DOHH2 (cell line): ENCODE measurements at regions not wholly inside any gene's neighbourhood (a gene's known extent, or its start where the extent isn't known, plus 50 kb on each side); places are given as distances from the start of the nearest gene placed in this dataset.

Experiments used
- H3F3A ChIP-seq: fragments of 200-600 bp; sonication (generic), shearing (Covaris generic); 2 replicates; pipeline ENCODE4 v1.6.0; 2016; ENCODE audit warnings: antibody characterized with exemption, mild to moderate bottlenecking; ENCODE audit not compliant: control insufficient read depth, insufficient read depth
- H3K27ac ChIP-seq: fragments of 200-600 bp; sonication (generic); 2 replicates; pipeline ENCODE4 v1.5.1; 2014; ENCODE audit warnings: low read depth, mild to moderate bottlenecking, low read length, moderate library complexity
- H3K27me3 ChIP-seq: fragments of 200-600 bp; sonication (generic); 2 replicates; pipeline ENCODE4 v1.6.1; 2014; ENCODE audit warnings: mild to moderate bottlenecking, low read length, mixed read lengths; ENCODE audit not compliant: control insufficient read depth
- H3K36me3 ChIP-seq: fragments of 200-600 bp; sonication (generic); 2 replicates; pipeline ENCODE4 v1.6.1; 2014; ENCODE audit warnings: mild to moderate bottlenecking, low read length, moderate library complexity, mixed read lengths; ENCODE audit not compliant: control insufficient read depth
- H3K4me1 ChIP-seq: fragments of 200-600 bp; sonication (generic); 2 replicates; pipeline ENCODE4 v1.6.1; 2014; ENCODE audit warnings: mild to moderate bottlenecking, low read length, mixed read lengths; ENCODE audit not compliant: control insufficient read depth
- H3K4me2 ChIP-seq: fragments of 200-600 bp; sonication (generic); 2 replicates; pipeline ENCODE4 v1.6.0; 2014; ENCODE audit warnings: mild to moderate bottlenecking, low read length, moderate library complexity
- H3K4me3 ChIP-seq: fragments of 200-600 bp; sonication (generic); 2 replicates; pipeline ENCODE4 v1.5.1; 2014; ENCODE audit warnings: mild to moderate bottlenecking, low read length, mixed read lengths
- H3K79me2 ChIP-seq: fragments of 200-600 bp; sonication (generic); 2 replicates; pipeline ENCODE4 v1.6.1; 2014; ENCODE audit warnings: mild to moderate bottlenecking, low read length, mixed read lengths; ENCODE audit not compliant: control insufficient read depth
- H3K9me2 ChIP-seq: fragments of 200-600 bp; sonication (generic); replicated peaks from 2 replicates; pipeline ENCODE4 v1.6.1; 2014; ENCODE audit warnings: mild to moderate bottlenecking, low read length, mixed read lengths; ENCODE audit not compliant: control insufficient read depth
- H3K9me3 ChIP-seq: fragments of 200-600 bp; sonication (generic); 2 replicates; pipeline ENCODE4 v1.6.1; 2014; ENCODE audit warnings: antibody characterized with exemption, low read length, mixed read lengths; ENCODE audit not compliant: control insufficient read depth, insufficient read depth
- H4K20me1 ChIP-seq: fragments of 200-600 bp; sonication (generic); 2 replicates; pipeline ENCODE4 v1.6.0; 2014; ENCODE audit warnings: low read depth, mild to moderate bottlenecking, antibody characterized with exemption, low read length, moderate library complexity; ENCODE audit not compliant: control insufficient read depth, insufficient read depth
- EZH2phosphoT487 ChIP-seq: fragments of 200-600 bp; sonication (generic); IDR thresholded peaks from 2 replicates; pipeline ENCODE4 v1.6.1; 2017; ENCODE audit warnings: borderline replicate concordance, mild to moderate bottlenecking, antibody characterized with exemption, low read length, moderate library complexity, mixed read lengths
- TF ChIP-seq, protein P1 (sequence below): fragments of 200-600 bp; sonication (generic); IDR thresholded peaks from one replicate; pipeline ENCODE4 v1.5.1; 2014; ENCODE audit warnings: antibody characterized with exemption, mild to moderate bottlenecking, low read depth, low read length; ENCODE audit not compliant: poor library complexity, severe bottlenecking

DNA sequence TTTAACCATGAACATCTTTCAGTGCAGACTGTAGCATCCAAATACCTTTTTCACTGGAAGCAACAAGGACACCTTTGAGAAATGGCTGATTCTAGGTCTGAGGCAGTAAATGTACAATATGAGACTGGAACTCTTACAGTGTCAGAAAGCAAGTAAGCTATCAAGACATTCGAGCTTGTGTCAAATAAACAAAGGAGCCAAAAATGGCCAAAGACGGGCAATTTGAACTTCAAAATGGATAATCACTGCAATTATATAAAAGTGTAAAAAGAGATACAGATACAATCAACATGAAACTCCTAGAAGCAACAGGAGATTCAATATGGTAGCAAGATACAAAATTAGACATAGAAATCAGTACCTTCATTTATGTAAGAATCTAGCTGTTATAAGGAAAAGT lies 138.5 kb upstream of the CCDC54 start:
- Histone ChIP-seq H3K27me3 (no peaks in the 10 kb centered on the region), H3K4me2 (no peak overlapping the region), H4K20me1 (no peaks in the 10 kb centered on the region), H3F3A (peaks cover 7% of the 10 kb centered on the region; the same call in 1 of the 2 replicates), H3K9me3 (no peaks in the 10 kb centered on the region), H3K36me3 (peaks cover 3% of the 10 kb centered on the region; the same call in 1 of the 2 replicates), H3K4me1 (peaks cover 41% of the 10 kb centered on the region), H3K79me2 (peaks cover 21% of the 10 kb centered on the region), H3K9me2 (no peaks in the 10 kb centered on the region), H3K27ac (no peak overlapping the region), H3K4me3 (no peak overlapping the region)
- TF ChIP-seq, protein P1, sequence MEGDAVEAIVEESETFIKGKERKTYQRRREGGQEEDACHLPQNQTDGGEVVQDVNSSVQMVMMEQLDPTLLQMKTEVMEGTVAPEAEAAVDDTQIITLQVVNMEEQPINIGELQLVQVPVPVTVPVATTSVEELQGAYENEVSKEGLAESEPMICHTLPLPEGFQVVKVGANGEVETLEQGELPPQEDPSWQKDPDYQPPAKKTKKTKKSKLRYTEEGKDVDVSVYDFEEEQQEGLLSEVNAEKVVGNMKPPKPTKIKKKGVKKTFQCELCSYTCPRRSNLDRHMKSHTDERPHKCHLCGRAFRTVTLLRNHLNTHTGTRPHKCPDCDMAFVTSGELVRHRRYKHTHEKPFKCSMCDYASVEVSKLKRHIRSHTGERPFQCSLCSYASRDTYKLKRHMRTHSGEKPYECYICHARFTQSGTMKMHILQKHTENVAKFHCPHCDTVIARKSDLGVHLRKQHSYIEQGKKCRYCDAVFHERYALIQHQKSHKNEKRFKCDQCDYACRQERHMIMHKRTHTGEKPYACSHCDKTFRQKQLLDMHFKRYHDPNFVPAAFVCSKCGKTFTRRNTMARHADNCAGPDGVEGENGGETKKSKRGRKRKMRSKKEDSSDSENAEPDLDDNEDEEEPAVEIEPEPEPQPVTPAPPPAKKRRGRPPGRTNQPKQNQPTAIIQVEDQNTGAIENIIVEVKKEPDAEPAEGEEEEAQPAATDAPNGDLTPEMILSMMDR = no peak
- TF ChIP-seq EZH2phosphoT487 = no peak

- Histone ChIP-seq H3K4me1 (peaks cover 41% of the 10 kb centered on the region), H3K4me3 (peak overlapping the region; percentile 97), H3K36me3 (peaks cover 3% of the 10 kb centered on the region; the same call in 1 of the 2 replicates), H3F3A (peaks cover 7% of the 10 kb centered on the region; the same call in 1 of the 2 replicates), H3K79me2 (peaks cover 21% of the 10 kb centered on the region), H3K9me2 (no peaks in the 10 kb centered on the region), H3K9me3 (no peaks in the 10 kb centered on the region), H4K20me1 (no peaks in the 10 kb centered on the region), H3K4me2 (peak overlapping the region; percentile 88), H3K27me3 (no peaks in the 10 kb centered on the region), H3K27ac (no peak overlapping the region)
- TF ChIP-seq, protein P1 = no peak
- no peak for TF ChIP-seq EZH2phosphoT487
Measured at GRCh38 chr3:107239703-107240102, 137.5 kb upstream of the CCDC54 start.

DNA sequence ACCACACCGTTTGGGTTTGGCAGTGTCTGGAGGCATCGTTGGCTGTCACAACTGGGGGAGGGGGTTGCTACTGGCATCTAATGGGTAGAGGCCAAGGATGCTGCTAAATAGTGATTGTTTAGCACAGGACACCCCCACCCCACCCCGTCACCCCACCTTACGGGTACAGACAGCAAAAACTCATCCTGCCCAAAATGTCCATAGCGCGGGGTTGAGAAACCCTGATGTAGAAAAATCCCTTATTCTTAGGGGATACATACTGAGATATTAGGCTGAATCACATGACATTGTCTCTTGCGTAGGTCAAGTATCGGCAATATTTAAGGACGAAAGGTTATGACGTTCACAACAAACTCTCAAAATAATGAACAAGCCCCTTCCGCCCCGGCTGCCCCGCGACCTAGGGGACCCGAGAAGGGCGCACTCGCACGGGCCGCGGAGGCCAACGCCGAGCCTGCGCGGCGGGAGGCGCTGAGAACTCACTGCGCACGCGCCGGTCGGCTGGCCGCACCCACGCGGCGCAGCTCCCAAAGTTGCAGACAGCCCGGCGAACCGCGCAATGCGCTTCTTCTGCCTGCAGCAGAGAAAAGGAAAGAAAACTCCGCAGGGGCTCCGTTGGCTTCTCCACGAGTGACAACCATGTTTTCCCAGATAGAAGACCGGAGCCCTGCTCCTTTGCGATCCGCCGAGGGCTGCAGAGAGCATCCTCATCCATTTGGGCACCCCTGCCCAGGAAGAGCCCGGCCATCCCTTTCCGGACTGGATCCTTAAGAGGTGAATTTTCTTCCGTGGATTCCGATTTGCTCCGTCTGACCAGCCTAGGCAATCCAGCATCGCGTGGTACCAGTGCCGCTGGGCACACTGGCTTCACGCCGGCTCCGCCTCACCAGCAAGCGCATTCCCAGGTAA lies 136.8 kb upstream of the CCDC54 start:
- H3K4me2 ChIP-seq = peak overlapping the region; percentile 88
- peaks cover 41% of the 10 kb centered on the region for H3K4me1 ChIP-seq
- H3K79me2 ChIP-seq = peaks cover 21% of the 10 kb centered on the region
- H3K27ac ChIP-seq = no peak overlapping the region
- no peaks in the 10 kb centered on the region for H4K20me1 ChIP-seq
- peaks cover 3% of the 10 kb centered on the region; the same call in 1 of the 2 replicates for H3K36me3 ChIP-seq
- TF ChIP-seq, protein P1 = no peak
- no peak for TF ChIP-seq EZH2phosphoT487
- peak overlapping the region; percentile 97 for H3K4me3 ChIP-seq
- H3K9me3 ChIP-seq = no peaks in the 10 kb centered on the region
- H3K9me2 ChIP-seq = no peaks in the 10 kb centered on the region
- H3K27me3 ChIP-seq = no peaks in the 10 kb centered on the region
- H3F3A ChIP-seq = peaks cover 7% of the 10 kb centered on the region; the same call in 1 of the 2 replicates
